NCI-H1048 (cell line): ENCODE measurements at regions not wholly inside any gene's neighbourhood (a gene's known extent, or its start where the extent isn't known, plus 50 kb on each side); places are given as distances from the start of the nearest gene placed in this dataset.
"Not testable (repeated sequence)": the region's sequence is repeated elsewhere in the genome, so short reads cannot be mapped to it uniquely, and the experiment has no call there.

Experiments
- DNase-seq: peaks from one replicate; lab custom pipeline; 2025; lab: John Stamatoyannopoulos, UW

- DNase-seq: not testable (repeated sequence)
These were observed 597.6 kb downstream of the ZEB2 start for GRCh38 chr2:143922261-143922830.

DNA sequence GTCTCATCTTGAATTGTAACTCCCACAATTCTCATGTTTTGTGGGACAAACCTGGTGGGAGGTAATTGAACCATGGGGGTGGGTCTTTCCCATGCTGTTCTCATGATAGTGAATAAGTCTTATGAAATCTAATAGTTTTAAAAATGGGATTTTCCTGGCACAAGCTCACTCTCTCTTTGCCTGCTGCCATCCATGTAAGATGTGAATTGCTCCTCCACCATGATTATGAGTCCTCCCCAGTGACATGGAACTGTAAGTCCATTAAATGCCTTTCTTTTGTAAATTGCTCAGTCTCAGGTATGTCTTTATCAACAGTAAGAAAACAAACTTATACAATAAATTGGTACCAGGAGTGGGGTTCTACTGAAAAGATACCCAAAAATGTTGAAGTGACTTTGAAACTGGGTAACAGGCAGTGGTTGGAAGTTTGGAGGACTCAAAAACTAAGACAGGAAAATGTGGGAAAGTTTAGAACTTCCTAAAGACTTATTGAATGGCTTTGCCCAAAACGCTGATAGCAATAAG, 601.4 kb downstream of the ZEB2 start:
- no peak for DNase-seq

DNA sequence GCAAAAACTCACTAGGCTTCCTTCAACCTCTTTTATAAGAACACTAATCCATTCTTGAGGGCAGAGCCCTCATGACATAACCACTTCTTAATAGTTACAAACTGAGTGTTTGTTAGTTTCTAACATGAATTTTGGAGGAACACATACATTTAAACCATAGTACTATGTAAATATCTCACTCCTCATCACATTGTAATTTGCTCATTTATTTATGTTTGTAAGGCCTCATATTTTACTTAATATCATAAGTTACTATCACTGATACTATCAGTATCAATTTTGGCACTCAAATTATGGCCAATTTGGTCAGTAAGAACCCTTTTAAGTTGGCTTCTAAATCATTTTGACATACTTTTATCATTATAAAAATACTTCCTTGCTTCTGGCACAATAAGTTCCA, 603.1 kb downstream of the ZEB2 start:
- DNase-seq: no peak

DNA sequence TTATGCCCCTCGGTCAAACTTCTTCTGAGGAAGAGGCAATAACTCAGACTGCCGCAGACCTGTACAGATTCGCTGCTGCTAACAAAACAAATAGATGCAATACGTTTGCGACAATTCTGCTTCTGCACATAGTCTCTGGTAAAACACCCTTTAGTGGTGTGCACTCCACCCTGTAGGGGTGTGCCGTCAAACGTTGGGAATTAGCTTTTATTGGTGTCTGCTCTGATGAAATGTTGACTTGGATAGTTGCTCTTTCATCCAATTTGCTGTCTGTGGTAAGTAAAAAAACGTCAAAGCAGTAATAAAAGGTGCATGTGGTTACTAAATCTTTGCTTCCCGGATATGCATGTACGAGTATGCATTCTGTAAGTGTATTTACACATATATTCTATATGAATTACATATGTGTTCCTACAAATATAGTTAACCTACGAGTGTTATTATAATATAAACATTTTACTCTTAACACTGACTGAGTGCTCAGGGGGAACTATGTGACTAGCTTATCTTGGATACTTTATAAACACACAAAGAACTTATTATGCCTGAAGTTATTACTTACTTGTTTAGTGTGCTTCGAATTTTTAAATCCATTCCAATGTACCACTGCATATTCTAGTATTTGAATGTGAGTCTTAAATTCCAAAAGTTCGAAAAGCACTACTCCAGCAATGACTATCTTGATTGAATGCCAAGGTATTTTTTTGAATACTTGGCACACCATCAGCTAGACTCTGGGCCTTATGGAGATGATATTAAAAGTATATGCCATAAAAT, 610.2 kb downstream of the ZEB2 start:
- no peak for DNase-seq

DNA sequence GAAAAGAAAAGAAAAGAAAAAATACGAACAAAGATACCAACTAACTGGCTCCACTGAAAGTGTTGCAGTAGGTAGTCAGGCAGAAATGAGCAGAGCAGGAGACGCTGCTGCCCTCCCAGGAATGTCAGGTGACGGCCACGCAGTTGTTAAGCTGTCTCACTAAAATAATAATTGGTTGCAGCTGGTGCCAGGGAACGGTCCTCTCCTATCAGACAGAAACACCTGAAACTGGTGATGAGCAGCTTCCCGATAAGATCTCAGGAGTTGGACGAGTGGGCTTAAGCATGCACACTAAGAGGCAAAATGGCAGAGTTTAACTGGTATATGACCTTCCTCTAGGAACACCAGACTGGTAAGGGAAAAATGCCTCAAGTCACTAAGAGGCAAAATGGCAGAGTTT, 611.1 kb downstream of the ZEB2 start:
- no peak for DNase-seq

DNA sequence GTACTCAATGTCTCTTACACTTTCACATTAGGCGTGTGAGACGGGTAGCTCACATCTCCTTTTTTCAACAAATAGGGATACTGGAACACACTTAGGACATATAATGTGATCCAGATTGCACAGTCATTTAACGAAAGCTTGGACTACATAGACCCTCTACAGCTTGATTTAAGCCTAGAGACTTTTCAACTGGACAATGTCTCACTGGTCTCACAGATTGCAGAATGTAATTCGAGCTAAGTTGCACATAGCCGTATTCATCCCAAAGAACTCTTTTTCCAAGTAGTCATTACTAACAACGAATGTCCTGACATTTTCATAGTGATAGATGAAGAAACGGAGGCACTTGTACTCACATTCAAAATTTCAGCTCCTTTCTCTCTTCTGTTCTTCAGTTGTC, 612.1 kb downstream of the ZEB2 start:
- DNase-seq: no peak

- no peak for DNase-seq
These were observed 613.1 kb downstream of the ZEB2 start for GRCh38 chr2:143906850-143907249.

DNA sequence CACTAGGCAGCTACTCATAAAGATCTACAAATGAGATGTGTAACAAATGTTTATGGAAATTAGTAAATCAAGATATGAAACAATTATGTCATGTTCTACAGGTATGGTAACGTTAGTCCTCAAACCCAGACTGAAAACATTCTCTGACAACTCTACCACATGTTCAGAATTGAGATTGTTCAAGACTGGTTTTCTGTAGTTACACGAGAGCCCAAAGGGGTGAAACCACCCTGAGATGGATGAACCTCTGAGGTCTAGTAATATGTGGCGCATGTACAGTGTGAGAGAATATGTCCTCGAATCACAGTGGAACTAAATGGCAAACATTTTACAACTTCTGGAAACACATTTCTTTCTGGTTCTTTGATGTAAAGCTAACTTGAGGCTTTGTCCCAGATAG, 614.3 kb downstream of the ZEB2 start:
- no peak for DNase-seq

- DNase-seq: no peak
These were observed 616.6 kb downstream of the ZEB2 start for GRCh38 chr2:143903172-143903856.

- DNase-seq: no peak
These were observed 618.6 kb downstream of the ZEB2 start for GRCh38 chr2:143901185-143901842.

- DNase-seq: no peak
These were observed 619.9 kb downstream of the ZEB2 start for GRCh38 chr2:143899987-143900386.

DNA sequence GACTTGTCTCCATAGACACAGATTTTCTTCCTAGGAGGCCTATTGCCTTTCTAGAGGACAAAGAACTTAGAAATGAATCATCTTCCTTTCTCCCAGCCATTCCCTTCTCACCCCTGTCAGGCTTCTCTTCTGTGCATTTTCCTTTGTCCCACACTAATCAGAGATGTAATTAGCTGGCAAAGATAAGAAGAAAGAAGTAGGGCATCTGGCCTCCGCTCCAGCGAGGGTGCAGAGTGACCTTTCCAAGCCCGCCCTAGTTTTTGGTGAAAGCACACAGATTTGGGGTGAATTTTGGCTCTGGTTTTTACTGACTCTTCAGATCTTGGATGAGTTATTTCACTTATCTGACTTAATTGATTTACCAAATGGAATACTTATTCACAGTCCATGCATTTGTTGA, 626.5 kb downstream of the ZEB2 start:
- DNase-seq: no peak

DNA sequence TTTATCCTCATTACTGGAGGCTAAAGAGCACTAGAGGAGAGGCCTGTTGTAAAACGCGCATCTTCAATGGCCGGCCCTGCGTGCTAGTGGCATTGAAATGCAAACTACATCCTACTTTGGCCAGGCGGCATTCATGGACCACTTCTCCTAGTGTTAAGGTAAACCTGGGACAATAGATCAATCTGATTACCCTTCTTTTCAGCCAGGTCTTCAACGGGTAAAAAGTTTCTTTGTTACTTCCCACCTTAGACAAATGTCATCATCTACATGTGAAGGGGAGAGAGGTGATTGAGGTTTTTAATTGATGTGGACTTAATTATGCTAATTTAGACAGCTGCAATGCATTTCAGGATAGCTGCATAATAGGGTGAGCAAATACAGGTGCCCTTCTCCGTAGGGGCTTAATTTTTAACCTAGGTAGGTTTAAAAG, 628.0 kb downstream of the ZEB2 start:
- DNase-seq: no peak

DNA sequence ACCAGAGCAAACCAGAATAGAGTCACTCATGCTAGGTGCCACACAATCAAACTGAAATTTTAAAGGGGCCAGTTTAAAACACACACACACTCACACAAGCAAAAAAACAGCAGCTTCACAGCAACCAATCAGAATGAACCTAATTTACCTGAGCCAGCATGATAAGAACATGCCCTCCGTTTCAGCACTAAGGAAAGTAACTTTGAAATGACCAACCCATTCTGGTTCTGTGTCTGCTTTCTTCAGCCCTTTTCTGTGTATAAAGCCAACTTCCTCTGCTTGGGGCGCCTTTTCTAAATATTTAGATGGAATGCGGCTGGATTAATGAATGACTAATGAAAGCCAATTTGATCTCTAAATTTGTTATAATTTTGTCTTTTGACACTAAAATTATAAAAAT, 629.1 kb downstream of the ZEB2 start:
- no peak for DNase-seq

DNA sequence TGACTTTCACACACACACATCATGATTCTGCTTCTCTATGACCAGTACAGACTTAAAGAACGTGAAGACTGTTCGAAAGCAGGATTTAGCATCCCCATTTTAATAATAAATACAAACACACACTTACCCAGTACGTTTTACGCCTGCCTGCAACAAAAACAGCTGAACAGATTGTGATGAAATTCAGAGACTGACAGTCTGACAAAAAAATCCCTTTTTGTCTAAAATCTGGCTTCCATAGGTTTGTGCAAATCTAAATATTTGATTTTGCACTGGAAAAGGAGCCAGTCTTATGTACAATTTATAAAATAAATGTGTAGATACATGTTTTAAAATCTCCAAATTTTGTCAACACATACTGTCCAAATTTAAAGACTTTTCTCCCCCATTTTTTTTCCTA, 630.7 kb downstream of the ZEB2 start:
- no peak for DNase-seq

DNA sequence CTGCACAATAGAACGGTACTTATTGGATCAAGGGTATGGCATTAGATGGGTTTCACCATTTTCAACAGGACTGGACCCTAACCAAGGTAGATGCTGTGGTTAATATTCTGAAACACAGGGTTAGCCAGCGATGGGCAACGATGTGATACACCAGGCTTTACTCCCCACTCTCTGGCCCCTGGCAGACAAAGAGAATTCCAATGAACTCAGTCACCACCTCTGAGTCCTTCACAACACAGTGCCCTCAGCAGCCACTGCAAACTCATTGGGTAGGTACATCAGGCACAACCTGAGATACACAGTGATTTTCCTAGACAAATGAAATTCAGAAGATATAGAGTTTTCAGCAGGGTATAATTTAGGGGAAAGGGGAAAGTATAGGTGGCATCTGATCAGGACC, 634.5 kb downstream of the ZEB2 start:
- no peak for DNase-seq

DNA sequence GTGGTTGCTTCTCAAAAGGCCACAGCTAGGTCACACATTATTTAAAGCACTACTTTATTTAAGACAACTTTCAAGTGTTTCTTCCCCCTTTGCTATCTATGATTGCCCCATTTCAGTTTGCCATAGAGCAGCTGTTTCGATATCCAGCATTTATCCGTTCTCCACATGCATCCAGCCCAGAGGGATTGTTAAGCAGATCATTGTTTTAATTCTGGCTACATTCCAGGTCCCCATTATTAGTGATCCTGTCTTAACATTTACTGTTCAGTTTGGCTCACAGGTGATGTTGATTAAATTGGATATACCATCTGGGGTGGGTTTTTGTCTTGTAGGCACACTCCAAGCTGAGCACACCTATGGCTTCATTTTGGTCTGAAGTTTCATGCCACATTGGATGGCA, 638.7 kb downstream of the ZEB2 start:
- no peak for DNase-seq

DNA sequence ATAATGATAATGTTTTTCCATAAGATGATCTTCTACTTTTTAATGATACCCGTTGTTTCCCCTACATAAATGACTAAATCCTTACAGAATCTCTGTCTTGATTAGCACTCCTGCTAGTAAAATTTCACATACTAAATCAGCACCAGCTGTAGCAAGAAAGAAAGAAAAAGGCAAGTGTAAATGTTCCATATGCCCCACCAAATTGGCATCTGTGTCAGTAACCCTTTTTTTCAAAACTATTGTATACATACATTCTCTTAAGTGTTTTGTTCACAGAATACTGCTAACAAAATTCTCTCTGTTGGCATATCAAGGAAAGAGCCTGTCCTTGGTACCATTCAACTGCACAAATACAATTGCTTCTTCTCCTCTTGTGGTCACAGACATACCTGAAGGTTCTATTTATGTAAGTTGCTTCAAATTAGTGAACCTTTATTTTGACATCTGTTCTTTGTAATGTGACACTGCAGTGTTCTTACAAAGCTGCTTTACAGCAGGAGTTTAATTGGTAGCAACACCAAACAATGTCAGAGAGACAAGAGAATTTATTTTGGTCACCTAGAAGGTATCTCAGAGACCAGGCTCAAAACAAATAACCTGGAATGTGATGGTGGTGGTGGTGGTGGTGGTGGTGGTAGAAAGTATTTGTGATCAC, 641.9 kb downstream of the ZEB2 start:
- DNase-seq: no peak

DNA sequence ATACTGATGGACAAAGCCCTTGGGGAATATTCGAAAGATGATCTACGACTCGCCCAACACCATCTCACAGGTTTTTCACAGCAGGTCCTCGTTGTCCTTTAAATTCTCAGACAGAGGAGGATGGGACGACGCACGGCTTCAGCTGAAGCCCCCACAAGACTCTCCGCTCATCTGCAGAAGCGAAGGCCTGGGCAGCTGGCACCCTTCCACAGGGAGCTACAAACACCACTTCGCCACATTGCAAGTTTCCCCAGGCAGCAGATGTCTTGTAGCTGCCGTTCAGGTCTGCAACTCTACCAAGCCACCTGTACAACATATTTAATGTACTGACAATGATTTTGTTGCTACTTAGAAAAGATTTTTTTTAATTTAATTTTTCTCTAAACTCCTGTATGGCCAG, 642.9 kb downstream of the ZEB2 start:
- no peak for DNase-seq

GRCh38 chr2:143875295-143876233, 644.4 kb downstream of the ZEB2 start:
- DNase-seq: no peak

DNA sequence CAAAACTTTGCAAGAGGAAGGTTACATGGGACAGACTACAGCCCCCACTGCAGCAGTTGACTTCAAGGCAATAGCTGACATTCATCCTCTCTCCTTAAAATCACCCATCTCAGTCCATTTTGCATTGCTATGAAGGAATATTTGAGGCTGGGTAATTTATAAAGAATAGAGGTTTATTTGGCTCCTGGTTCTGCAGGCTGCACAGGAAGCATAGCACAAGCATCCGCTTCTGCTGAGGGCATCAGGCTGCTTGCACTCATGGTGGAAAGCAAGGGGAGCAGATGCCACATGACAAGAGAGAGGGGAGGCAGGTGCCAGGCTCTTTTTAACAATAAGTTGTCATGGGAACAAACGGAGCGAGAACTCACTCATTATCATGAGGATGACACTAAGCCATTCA, 646.0 kb downstream of the ZEB2 start:
- no peak for DNase-seq
